Pancreas (tissue), 10 donors: ENCODE measurements at regions not wholly inside any gene's neighbourhood (a gene's known extent, or its start where the extent isn't known, plus 50 kb on each side); places are given as distances from the start of the nearest gene placed in this dataset.

Source experiments
- ATAC-seq, 4 donors: fragments of 200-7000 bp; cut with Tn5 transposase; one replicate each; pipeline versions ENCODE4 v1.8.0 to v1.9.1; 2020; ENCODE audit warnings: mild to moderate bottlenecking in 4 of 4, moderate library complexity in 4 of 4
- DNase-seq, 6 donors: peaks; one replicate each; pipeline ENCODE4 v3.0.0-alpha.2; 2020
- FAIRE-seq: peaks from 2 replicates; lab custom pipeline; 2012; peaks lifted over from hg19 to GRCh38; lab: Jason Lieb, UNC
- H3K27ac ChIP-seq, 4 donors: fragments of 200-600 bp; sonication (generic); 1 replicate in 3 of 4; 2 replicates in 1 of 4; pipeline versions ENCODE4 v1.5.0 to v1.8.0; 2020
- H3K27me3 ChIP-seq, 4 donors: fragments of 200-600 bp; one replicate each; pipeline ENCODE4 v1.8.0; 2021
- H3K36me3 ChIP-seq, 3 donors: fragments of 200-600 bp; sonication (generic) in 1 of 3; one replicate each; pipeline versions ENCODE4 v1.5.0 to v1.8.0; 2020 to 2021
- H3K4me1 ChIP-seq, 3 donors: fragments of 200-600 bp; one replicate each; pipeline ENCODE4 v1.8.0; 2021
- H3K4me3 ChIP-seq, 4 donors: fragments of 200-600 bp; sonication (generic) in 2 of 4; one replicate each; pipeline versions ENCODE4 v1.5.0 to v1.8.0; 2020 to 2021
- H3K9me3 ChIP-seq, 4 donors: fragments of 200-600 bp; one replicate each; pipeline ENCODE4 v1.8.0; 2021
- WGBS, 2 donors: extraction: QIAGEN DNeasy Blood & Tissue Kit; methylation state at CpG; one replicate each; pipeline ENCODE4 v1.1.7; 2013; 5-methylcytosine and 5-hydroxymethylcytosine counted together
- intact Hi-C, 3 donors: fragments of 100-400 bp; cut with DNase I; formaldehyde crosslinking; loops; one replicate each; pipeline versions ENCODE4 v1.11.1 to v1.14.2; 2022
- TF ChIP-seq, protein P1 (sequence below), 4 donors: fragments of 200-600 bp; sonication (generic) in 3 of 4; IDR thresholded peaks; one replicate each; pipeline versions ENCODE4 v1.5.0 to v1.8.0; 2021; ENCODE audit warnings: antibody characterized with exemption in 4 of 4
- donor health status: healthy with polysubstance abuse.
- donor health status: DM: no; HTN: no; CAD: no; lungs with moderate emphysema.
- donor health status: DM: no; HTN: no; CAD: no.
- donor health status: control.
- donor health status: control.
- donor health status: Bipolar disorder and iron deficiency.
- donor health status: DM: yes; HTN: yes; CAD: no.
- donor health status: DM: no; HTN: no; CAD: no.
- donor health status: DM: no; HTN: no; CAD: no.
- donor health status: DM: yes; HTN: yes; CAD: no.

DNA sequence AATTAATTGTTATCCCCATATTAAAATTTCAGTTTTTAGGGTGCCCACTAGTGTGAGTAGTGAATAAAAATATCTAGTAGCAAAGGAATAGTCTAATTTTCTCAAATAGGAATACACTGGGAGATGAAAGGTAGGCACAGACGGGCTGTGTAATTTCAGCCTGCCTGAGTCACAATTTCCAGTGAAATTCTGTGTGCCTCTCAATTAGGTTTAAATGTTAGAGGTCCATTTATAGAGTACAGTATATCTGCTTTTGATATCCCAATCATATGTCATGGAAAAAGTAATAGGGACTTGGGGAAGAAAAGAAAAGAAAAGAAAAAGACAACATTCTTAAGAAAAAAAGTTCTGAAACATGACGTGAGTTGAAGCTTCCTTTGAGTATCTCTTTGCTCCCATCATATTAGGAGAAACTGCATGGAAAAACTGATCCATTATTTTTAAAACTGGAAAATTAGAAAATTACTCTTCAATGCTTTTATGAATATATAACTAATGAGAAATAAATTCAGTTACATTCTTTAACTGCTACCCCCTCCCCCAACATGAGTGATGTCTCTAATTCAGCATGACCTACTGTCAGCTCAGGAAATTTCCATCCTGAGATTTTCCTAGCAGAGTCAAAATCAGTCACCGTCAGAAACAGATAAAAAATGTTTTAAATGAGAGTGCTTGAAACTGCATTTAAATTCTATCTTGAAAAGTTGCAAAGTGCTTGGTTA is 473.8 kb upstream of the HSF2 start:
- no peaks in the 10 kb centered on the region for H3K4me1 ChIP-seq
- TF ChIP-seq, protein P1, sequence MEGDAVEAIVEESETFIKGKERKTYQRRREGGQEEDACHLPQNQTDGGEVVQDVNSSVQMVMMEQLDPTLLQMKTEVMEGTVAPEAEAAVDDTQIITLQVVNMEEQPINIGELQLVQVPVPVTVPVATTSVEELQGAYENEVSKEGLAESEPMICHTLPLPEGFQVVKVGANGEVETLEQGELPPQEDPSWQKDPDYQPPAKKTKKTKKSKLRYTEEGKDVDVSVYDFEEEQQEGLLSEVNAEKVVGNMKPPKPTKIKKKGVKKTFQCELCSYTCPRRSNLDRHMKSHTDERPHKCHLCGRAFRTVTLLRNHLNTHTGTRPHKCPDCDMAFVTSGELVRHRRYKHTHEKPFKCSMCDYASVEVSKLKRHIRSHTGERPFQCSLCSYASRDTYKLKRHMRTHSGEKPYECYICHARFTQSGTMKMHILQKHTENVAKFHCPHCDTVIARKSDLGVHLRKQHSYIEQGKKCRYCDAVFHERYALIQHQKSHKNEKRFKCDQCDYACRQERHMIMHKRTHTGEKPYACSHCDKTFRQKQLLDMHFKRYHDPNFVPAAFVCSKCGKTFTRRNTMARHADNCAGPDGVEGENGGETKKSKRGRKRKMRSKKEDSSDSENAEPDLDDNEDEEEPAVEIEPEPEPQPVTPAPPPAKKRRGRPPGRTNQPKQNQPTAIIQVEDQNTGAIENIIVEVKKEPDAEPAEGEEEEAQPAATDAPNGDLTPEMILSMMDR (IDR thresholded peaks at IDR 0.05), result no peak

DNA sequence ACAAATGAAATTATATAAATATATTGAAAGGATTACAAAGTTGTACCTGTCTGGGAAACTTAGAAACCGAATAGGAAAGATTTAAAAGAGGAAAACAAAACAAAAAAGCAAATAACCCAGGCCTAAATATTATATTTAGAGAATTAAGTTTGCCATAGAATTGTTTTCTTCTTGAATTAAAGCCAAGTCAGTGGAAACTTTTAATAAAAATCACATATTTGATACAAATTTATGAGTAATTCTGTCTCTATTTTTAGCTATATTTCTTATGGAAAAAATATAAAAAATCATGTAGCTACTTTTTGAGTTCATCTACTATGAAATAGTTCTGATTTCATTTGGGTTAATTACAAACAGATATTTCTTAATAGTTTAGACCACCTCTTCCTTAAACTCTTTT is 470.2 kb upstream of the HSF2 start:
- WGBS, 2 donors, result 37 to 60% methylated on average over 1 of the region's 1 CpG
- Histone ChIP-seq H3K4me3 (no peak overlapping the region), H3K9me3 (no peaks in the 10 kb centered on the region), H3K36me3 (no peaks in the 10 kb centered on the region), H3K27ac (no peak overlapping the region), H3K27me3 (no peaks in the 10 kb centered on the region), H3K4me1 (no peaks in the 10 kb centered on the region)
- intact Hi-C loops, result no loop called here
- TF ChIP-seq, protein P1 (IDR thresholded peaks at IDR 0.05), result no peak
- DNase-seq (no peak), ATAC-seq (no peak), FAIRE-seq (no peak)

More for the DNA sequence above, 473.8 kb upstream of the HSF2 start:
- intact Hi-C loops, result no loop called here
- no peak for ATAC-seq
- Histone ChIP-seq H3K27me3 (no peaks in the 10 kb centered on the region), H3K4me3 (no peak overlapping the region), H3K27ac (no peak overlapping the region), H3K9me3 (no peaks in the 10 kb centered on the region), H3K36me3 (no peaks in the 10 kb centered on the region)
- FAIRE-seq, result no peak
- 60 to 64% methylated on average over 3 of the region's 3 CpGs for WGBS, 2 donors
- DNase-seq, result no peak

DNA sequence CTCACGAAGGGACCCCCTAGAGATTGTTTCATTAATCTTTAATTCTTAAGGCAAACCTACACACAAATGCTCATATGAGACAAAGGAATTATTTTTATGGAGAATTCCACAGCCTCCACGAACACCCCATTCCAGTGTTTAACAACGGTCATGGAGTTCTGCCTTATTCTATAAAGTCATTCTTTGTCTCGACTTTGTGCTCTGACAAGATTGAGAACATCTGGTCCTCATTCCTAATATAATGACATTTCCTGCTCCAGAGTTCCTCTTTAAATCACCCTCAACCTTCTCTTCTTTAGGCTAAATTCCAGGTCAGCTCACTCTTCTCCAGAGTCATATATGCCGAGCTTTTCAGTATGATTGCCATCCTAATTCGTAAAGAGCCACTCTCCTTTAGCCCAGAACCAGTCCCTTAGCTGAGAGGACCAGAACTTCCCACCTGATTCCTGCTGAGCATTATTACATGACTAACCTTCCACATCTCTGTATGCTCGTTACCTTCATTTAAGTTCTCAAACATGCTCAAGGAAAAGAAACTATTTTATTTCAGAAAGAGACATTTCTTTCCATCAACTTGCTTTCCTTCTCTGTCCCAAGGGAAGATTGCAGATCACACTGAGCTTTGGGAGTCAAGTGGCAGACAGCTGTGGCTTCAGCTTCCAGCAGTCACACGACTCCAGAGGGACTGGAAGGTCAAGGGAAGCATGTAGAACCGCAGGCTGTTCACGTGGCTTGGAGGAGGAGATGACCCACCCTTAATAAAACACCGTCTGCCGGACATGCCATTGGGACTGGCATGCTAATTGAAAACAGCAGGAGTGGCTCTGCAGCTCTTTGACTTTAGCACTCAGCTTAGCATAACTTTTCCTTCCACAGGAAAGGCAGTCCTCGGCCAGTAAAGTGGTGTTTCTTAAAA is 467.1 kb upstream of the HSF2 start:
- intact Hi-C loops, result no loop called here
- 47 to 56% methylated on average over 13 of the region's 13 CpGs for WGBS, 2 donors
- DNase-seq (no peak), FAIRE-seq (no peak), ATAC-seq (peak in 1 of 4 donors; percentile 26)
- H3K27me3 ChIP-seq, result no peaks in the 10 kb centered on the region
- H3K36me3 ChIP-seq, result no peaks in the 10 kb centered on the region
- no peaks in the 10 kb centered on the region for H3K9me3 ChIP-seq
- no peaks in the 10 kb centered on the region for H3K4me1 ChIP-seq
- H3K4me3 ChIP-seq, result no peak overlapping the region
- H3K27ac ChIP-seq, result no peak overlapping the region
- TF ChIP-seq, protein P1 (IDR thresholded peaks at IDR 0.05), result no peak

DNA sequence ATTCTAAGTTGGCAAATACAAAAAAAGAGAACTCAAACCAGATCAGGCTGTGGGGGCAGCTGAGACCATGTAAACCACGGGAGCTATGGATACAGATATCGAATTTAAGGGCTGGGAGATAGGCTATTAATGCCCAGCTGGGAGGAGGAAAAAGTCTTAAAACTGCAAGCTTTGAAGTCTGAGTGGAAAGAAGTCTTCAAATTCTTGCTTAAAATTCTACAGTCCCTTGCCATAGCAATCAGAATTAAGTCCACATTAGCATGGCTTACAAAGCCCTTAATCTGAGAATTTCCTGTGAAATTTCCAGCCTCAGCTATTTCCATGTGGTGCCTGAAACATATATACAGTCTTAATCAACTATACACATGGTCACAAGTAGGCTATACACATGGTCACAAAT is 465.0 kb upstream of the HSF2 start:
- FAIRE-seq, result no peak
- Histone ChIP-seq H3K27me3 (no peaks in the 10 kb centered on the region), H3K9me3 (no peaks in the 10 kb centered on the region), H3K27ac (no peak overlapping the region), H3K4me3 (no peak overlapping the region), H3K36me3 (no peaks in the 10 kb centered on the region), H3K4me1 (no peaks in the 10 kb centered on the region)
- no peak for ATAC-seq
- no peak for DNase-seq
- WGBS, 2 donors, result 62 to 68% methylated on average over 2 of the region's 2 CpGs
- intact Hi-C loops, result no loop called here
- TF ChIP-seq, protein P1 (IDR thresholded peaks at IDR 0.05), result no peak
